ENCODE measurements at regions not wholly inside any gene's neighbourhood (a gene's known extent, or its start where the extent isn't known, plus 50 kb on each side); places are given as distances from the start of the nearest gene placed in this dataset.

DNA sequence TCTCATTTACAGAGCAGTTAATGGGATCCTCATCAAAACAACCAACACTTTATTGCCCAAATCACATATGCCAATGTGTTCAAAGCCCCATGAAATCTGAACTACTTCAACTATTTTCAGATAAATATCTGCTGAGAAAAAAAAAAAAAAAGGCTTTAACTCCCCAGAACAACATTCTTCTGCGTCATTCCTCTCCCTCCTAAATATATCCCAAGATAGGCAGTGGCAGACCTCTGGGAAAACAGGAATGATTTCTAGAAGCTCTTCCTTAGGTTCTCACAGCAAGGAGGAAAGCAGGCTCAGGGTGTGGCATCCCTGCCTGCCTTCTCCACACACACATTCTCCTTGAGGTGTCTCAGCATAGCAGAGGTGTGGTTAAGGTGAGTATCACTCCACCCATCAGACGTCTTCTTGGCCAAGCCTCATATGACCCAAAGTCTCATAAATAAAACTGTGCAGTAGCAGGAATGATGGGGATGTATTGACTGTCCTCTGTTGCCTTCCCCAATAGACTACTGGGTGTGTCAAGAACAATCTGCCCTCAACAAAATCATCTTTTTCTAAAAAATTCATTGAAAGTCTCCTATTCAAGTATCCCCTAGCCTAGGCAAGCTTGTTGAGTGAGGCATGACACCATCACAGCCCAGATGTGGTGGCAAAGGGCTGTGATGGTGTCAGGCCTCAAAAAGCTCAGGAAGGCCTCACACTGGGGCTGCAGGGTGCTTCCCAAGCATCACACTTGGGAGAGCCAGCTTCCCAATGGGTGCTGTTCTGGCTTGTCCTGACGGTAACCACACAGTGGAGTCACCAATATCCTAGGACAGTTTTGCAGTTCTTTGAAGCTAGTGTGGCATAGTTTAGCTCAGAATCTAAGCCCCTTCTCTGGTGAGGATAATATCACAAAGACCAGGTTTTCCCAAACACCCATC lies 135.4 kb upstream of the SOX9 start:
- TF ChIP-seq, protein P1, sequence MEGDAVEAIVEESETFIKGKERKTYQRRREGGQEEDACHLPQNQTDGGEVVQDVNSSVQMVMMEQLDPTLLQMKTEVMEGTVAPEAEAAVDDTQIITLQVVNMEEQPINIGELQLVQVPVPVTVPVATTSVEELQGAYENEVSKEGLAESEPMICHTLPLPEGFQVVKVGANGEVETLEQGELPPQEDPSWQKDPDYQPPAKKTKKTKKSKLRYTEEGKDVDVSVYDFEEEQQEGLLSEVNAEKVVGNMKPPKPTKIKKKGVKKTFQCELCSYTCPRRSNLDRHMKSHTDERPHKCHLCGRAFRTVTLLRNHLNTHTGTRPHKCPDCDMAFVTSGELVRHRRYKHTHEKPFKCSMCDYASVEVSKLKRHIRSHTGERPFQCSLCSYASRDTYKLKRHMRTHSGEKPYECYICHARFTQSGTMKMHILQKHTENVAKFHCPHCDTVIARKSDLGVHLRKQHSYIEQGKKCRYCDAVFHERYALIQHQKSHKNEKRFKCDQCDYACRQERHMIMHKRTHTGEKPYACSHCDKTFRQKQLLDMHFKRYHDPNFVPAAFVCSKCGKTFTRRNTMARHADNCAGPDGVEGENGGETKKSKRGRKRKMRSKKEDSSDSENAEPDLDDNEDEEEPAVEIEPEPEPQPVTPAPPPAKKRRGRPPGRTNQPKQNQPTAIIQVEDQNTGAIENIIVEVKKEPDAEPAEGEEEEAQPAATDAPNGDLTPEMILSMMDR (conservative IDR thresholded peaks at IDR 0.05; ENCODE audit: low read length), result no peak
- TF ChIP-seq EZH2phosphoT487 (IDR thresholded peaks at IDR 0.05; ENCODE audit: borderline replicate concordance), result no peak

All from Loucy (cell line).